GM12874 (cell line): ENCODE measurements at regions not wholly inside any gene's neighbourhood (a gene's known extent, or its start where the extent isn't known, plus 50 kb on each side); places are given as distances from the start of the nearest gene placed in this dataset.

Experiments
- CTCF ChIP-seq: IDR thresholded peaks from 2 replicates; pipeline ENCODE4 v1.5.1; 2011; ENCODE audit warnings: low read depth, mild to moderate bottlenecking, control low read depth, low read length, moderate library complexity; ENCODE audit not compliant: insufficient read depth

GRCh38 chr18:61198486-61198885 lies 134.7 kb upstream of the CDH20 start:
- TF ChIP-seq CTCF = no peak

GRCh38 chr18:61199171-61199848 lies 133.9 kb upstream of the CDH20 start:
- TF ChIP-seq CTCF = no peak

- no peak for TF ChIP-seq CTCF
Measured at GRCh38 chr18:61201511-61201910, 131.7 kb upstream of the CDH20 start.

GRCh38 chr18:61203151-61203550 lies 130.1 kb upstream of the CDH20 start:
- TF ChIP-seq CTCF = no peak

GRCh38 chr18:61209801-61210200 lies 123.4 kb upstream of the CDH20 start:
- TF ChIP-seq CTCF = no peak

- TF ChIP-seq CTCF = no peak
Measured at GRCh38 chr18:61216051-61216450, 117.2 kb upstream of the CDH20 start.

- TF ChIP-seq CTCF = no peak
Measured at GRCh38 chr18:61222206-61222605, 111.0 kb upstream of the CDH20 start.
